PC-3 (cell line): ENCODE measurements at regions not wholly inside any gene's neighbourhood (a gene's known extent, or its start where the extent isn't known, plus 50 kb on each side); places are given as distances from the start of the nearest gene placed in this dataset.

Source experiments
- ATAC-seq: fragments of 200-7000 bp; cut with Tn5 transposase; 2 replicates; pipeline ENCODE4 v1.9.1; 2020; ENCODE audit warnings: mild to moderate bottlenecking, moderate library complexity
- BruUV-seq: library from RNA; stranded (reverse); fragments of 400-500 nt; replicated peaks from 2 replicates; lab custom pipeline; 2021; lab: Mats Ljungman, UMichigan
- CTCF ChIA-PET: fragments of 300-600 bp; sonication (Branson Sonifier 250); formaldehyde crosslinking; loops from one replicate; lab custom pipeline; 2022; ENCODE audit warnings: antibody characterized with exemption; lab: Charles Lee
- POLR2A ChIA-PET: fragments of 300-600 bp; sonication (Branson Sonifier 250); formaldehyde crosslinking; loops from one replicate; lab custom pipeline; 2022; ENCODE audit warnings: antibody characterized with exemption; ENCODE audit not compliant: unreplicated experiment; lab: Charles Lee
- DNase-seq: peaks from one replicate; pipeline ENCODE4 v3.0.0-alpha.2; 2015
- H2AFZ ChIP-seq: fragments of 300-600 bp; sonication (generic); 2 replicates; pipeline ENCODE4 v1.6.0; 2016; ENCODE audit warnings: antibody characterized with exemption, low read length
- H3F3A ChIP-seq: fragments of 300-600 bp; sonication (generic); one replicate; pipeline ENCODE4 v1.6.0; 2017; ENCODE audit warnings: antibody characterized with exemption, low read length, control low read depth, mild to moderate bottlenecking; ENCODE audit not compliant: unreplicated experiment
- H3K27ac ChIP-seq: fragments of 300-600 bp; sonication (generic); 2 replicates; pipeline ENCODE4 v1.5.1; 2016; ENCODE audit warnings: mild to moderate bottlenecking, low read length
- H3K27me3 ChIP-seq: fragments of 300-600 bp; sonication (generic); 2 replicates; pipeline ENCODE4 v1.6.1; 2016; ENCODE audit warnings: low read length, mixed read lengths
- H3K36me3 ChIP-seq: fragments of 300-600 bp; sonication (generic); 2 replicates; pipeline ENCODE4 v1.6.1; 2016; ENCODE audit warnings: low read depth, mixed run types, low read length, mixed read lengths
- H3K4me1 ChIP-seq: fragments of 300-600 bp; sonication (generic); 2 replicates; pipeline ENCODE4 v1.5.1; 2016; ENCODE audit warnings: low read length; ENCODE audit not compliant: insufficient read depth
- H3K4me2 ChIP-seq: fragments of 300-600 bp; sonication (generic); 2 replicates; pipeline ENCODE4 v1.6.0; 2016; ENCODE audit warnings: low read length
- H3K4me3 ChIP-seq: fragments of 300-600 bp; sonication (generic); 2 replicates; pipeline ENCODE4 v1.5.1; 2016; ENCODE audit warnings: mild to moderate bottlenecking, low read length, mixed read lengths
- H3K79me2 ChIP-seq: fragments of 300-600 bp; sonication (generic); 2 replicates; pipeline ENCODE4 v1.6.1; 2017; ENCODE audit warnings: low read length, mixed read lengths
- H3K9ac ChIP-seq: fragments of 300-600 bp; sonication (generic); 2 replicates; pipeline ENCODE4 v1.6.0; 2016; ENCODE audit warnings: mild to moderate bottlenecking, low read length
- H3K9me2 ChIP-seq: fragments of 300-600 bp; sonication (generic); replicated peaks from 2 replicates; pipeline ENCODE4 v1.6.1; 2016; ENCODE audit warnings: mixed run types, low read length, mixed read lengths
- H3K9me3 ChIP-seq: fragments of 300-600 bp; sonication (generic); 2 replicates; pipeline ENCODE4 v1.6.1; 2016; ENCODE audit warnings: low read length, mixed read lengths
- H4K20me1 ChIP-seq: fragments of 300-600 bp; sonication (generic); 2 replicates; pipeline ENCODE4 v1.6.1; 2016; ENCODE audit warnings: low read length, mixed read lengths
- EZH2 ChIP-seq: fragments of 300-600 bp; sonication (generic); IDR thresholded peaks from one replicate; pipeline ENCODE4 v1.6.1; 2017; ENCODE audit warnings: antibody characterized with exemption, mild to moderate bottlenecking, low read length; ENCODE audit not compliant: unreplicated experiment
- EZH2phosphoT487 ChIP-seq: fragments of 300-600 bp; sonication (generic); IDR thresholded peaks from 2 replicates; pipeline ENCODE4 v1.6.1; 2018; ENCODE audit warnings: mild to moderate bottlenecking, antibody characterized with exemption, low read length, borderline replicate concordance
- intact Hi-C: fragments of 100-400 bp; cut with micrococcal nuclease; formaldehyde crosslinking; loops from 2 replicates; pipeline ENCODE4 v1.9.0; 2023
- TF ChIP-seq, protein P1 (sequence below): fragments of 300-600 bp; sonication (generic); conservative IDR thresholded peaks from 2 replicates; pipeline ENCODE4 v1.5.1; 2017; ENCODE audit warnings: antibody characterized with exemption, low read depth, mild to moderate bottlenecking, low read length

GRCh38 chr5:167112556-167112955, 1178.9 kb upstream of the WWC1 start:
- POLR2A ChIA-PET: no interaction called here
- no peaks in the 10 kb centered on the region for H3K27me3 ChIP-seq
- no peaks in the 10 kb centered on the region for H3K36me3 ChIP-seq
- H3F3A ChIP-seq: no peaks in the 10 kb centered on the region
- TF ChIP-seq EZH2: no peak
- no peaks in the 10 kb centered on the region for H4K20me1 ChIP-seq
- no peak overlapping the region for H3K27ac ChIP-seq
- DNase-seq (no peak), ATAC-seq (no peak)
- no peaks in the 10 kb centered on the region for H3K79me2 ChIP-seq
- H3K4me2 ChIP-seq: no peak overlapping the region
- no peaks in the 10 kb centered on the region for H3K9me2 ChIP-seq
- CTCF ChIA-PET: no interaction called here
- no peaks in the 10 kb centered on the region for H3K9me3 ChIP-seq
- intact Hi-C loops: no loop called here
- H2AFZ ChIP-seq: no peak overlapping the region
- BruUV-seq: no TSS peak
- no peak overlapping the region for H3K4me3 ChIP-seq
- H3K4me1 ChIP-seq: no peaks in the 10 kb centered on the region
- H3K9ac ChIP-seq: no peak overlapping the region

DNA sequence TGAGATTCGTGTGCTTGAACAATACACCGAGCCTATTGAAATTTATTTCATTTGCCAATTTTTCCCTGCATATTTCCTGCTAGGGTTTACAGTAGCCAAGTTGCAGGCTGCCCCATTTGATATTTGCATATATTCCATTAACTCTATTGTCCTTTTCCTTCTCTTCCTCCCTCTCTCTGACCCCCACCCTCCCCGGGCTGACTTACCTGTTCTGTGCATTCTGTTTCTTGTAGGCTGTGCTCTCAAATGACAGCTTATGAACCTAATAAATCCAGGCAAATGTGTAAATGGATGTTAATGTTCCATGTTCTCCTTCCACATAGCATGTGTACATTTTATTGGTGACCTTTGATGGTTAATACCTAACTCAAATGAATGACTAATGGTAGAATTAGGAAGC, 1169.2 kb upstream of the WWC1 start:
- Histone ChIP-seq H3K79me2 (no peaks in the 10 kb centered on the region), H3K9me3 (peaks cover 3% of the 10 kb centered on the region; the same call in 1 of the 2 replicates), H3K36me3 (no peaks in the 10 kb centered on the region), H4K20me1 (no peaks in the 10 kb centered on the region), H3F3A (no peaks in the 10 kb centered on the region), H3K4me2 (no peak overlapping the region), H3K27me3 (no peaks in the 10 kb centered on the region), H3K9ac (no peak overlapping the region), H3K27ac (no peak overlapping the region), H2AFZ (no peak overlapping the region), H3K9me2 (no peaks in the 10 kb centered on the region), H3K4me3 (no peak overlapping the region), H3K4me1 (no peaks in the 10 kb centered on the region)
- intact Hi-C loops: no loop called here
- DNase-seq (no peak), ATAC-seq (no peak)
- no peak for TF ChIP-seq EZH2phosphoT487
- TF ChIP-seq, protein P1, sequence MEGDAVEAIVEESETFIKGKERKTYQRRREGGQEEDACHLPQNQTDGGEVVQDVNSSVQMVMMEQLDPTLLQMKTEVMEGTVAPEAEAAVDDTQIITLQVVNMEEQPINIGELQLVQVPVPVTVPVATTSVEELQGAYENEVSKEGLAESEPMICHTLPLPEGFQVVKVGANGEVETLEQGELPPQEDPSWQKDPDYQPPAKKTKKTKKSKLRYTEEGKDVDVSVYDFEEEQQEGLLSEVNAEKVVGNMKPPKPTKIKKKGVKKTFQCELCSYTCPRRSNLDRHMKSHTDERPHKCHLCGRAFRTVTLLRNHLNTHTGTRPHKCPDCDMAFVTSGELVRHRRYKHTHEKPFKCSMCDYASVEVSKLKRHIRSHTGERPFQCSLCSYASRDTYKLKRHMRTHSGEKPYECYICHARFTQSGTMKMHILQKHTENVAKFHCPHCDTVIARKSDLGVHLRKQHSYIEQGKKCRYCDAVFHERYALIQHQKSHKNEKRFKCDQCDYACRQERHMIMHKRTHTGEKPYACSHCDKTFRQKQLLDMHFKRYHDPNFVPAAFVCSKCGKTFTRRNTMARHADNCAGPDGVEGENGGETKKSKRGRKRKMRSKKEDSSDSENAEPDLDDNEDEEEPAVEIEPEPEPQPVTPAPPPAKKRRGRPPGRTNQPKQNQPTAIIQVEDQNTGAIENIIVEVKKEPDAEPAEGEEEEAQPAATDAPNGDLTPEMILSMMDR: no peak
- TF ChIP-seq EZH2: no peak
- no TSS peak for BruUV-seq
- ChIA-PET POLR2A (no interaction called here), CTCF (no interaction called here)

GRCh38 chr5:167123126-167123525, 1168.3 kb upstream of the WWC1 start:
- Histone ChIP-seq H3K4me1 (no peaks in the 10 kb centered on the region), H3K9ac (no peak overlapping the region), H3K4me3 (no peak overlapping the region), H4K20me1 (no peaks in the 10 kb centered on the region), H2AFZ (no peak overlapping the region), H3K79me2 (no peaks in the 10 kb centered on the region), H3K9me2 (no peaks in the 10 kb centered on the region), H3F3A (no peaks in the 10 kb centered on the region), H3K4me2 (no peak overlapping the region), H3K27me3 (no peaks in the 10 kb centered on the region), H3K27ac (no peak overlapping the region), H3K36me3 (no peaks in the 10 kb centered on the region), H3K9me3 (peaks cover 3% of the 10 kb centered on the region; the same call in 1 of the 2 replicates)
- CTCF ChIA-PET: no interaction called here
- no TSS peak for BruUV-seq
- ATAC-seq (no peak), DNase-seq (no peak)
- POLR2A ChIA-PET: no interaction called here
- TF ChIP-seq, protein P1: no peak
- TF ChIP-seq EZH2 (no peak), EZH2phosphoT487 (no peak)
- intact Hi-C loops: no loop called here
